IPS-20b (cell line): ENCODE measurements at regions not wholly inside any gene's neighbourhood (a gene's known extent, or its start where the extent isn't known, plus 50 kb on each side); places are given as distances from the start of the nearest gene placed in this dataset.

Experiments
- H3K27ac ChIP-seq: one replicate; pipeline ENCODE4 v1.5.1; 2013; ENCODE audit warnings: low read length
- H3K27me3 ChIP-seq: 2 replicates; pipeline ENCODE4 v1.6.1; 2013; ENCODE audit warnings: mild to moderate bottlenecking, low read length, inconsistent platforms; ENCODE audit not compliant: insufficient read depth
- H3K36me3 ChIP-seq: 2 replicates; pipeline ENCODE4 v1.6.1; 2013; ENCODE audit warnings: low read depth, mild to moderate bottlenecking, inconsistent platforms, low read length, moderate library complexity; ENCODE audit not compliant: insufficient read depth
- H3K4me1 ChIP-seq: 2 replicates; pipeline ENCODE4 v1.6.1; 2013; ENCODE audit warnings: mild to moderate bottlenecking, control low read depth, inconsistent platforms, low read length, moderate library complexity; ENCODE audit not compliant: insufficient read depth
- H3K4me3 ChIP-seq: 2 replicates; pipeline ENCODE4 v1.5.1; 2013; ENCODE audit warnings: mild to moderate bottlenecking, low read length, inconsistent platforms
- H3K9ac ChIP-seq: 2 replicates; pipeline ENCODE4 v1.6.1; 2013; ENCODE audit warnings: low read depth, mild to moderate bottlenecking, inconsistent platforms, low read length, moderate library complexity
- H3K9me3 ChIP-seq: 2 replicates; pipeline ENCODE4 v1.6.1; 2013; ENCODE audit warnings: mild to moderate bottlenecking, low read depth, low read length, inconsistent platforms; ENCODE audit not compliant: insufficient read depth

GRCh38 chr6:28732052-28732451 lies 191.7 kb downstream of the TRIM27 start:
- Histone ChIP-seq H3K36me3 (no peaks in the 10 kb centered on the region), H3K9me3 (no peaks in the 10 kb centered on the region), H3K27ac (no peak overlapping the region), H3K27me3 (peaks cover 96% of the 10 kb centered on the region), H3K9ac (no peak overlapping the region), H3K4me1 (no peaks in the 10 kb centered on the region), H3K4me3 (no peak overlapping the region)

- no peak overlapping the region for H3K27ac ChIP-seq
- no peaks in the 10 kb centered on the region; the same call in 1 of the 2 replicates for H3K4me1 ChIP-seq
- H3K4me3 ChIP-seq: no peak overlapping the region
- H3K9ac ChIP-seq: no peak overlapping the region
- no peaks in the 10 kb centered on the region for H3K9me3 ChIP-seq
- H3K36me3 ChIP-seq: no peaks in the 10 kb centered on the region
- peaks cover 99% of the 10 kb centered on the region for H3K27me3 ChIP-seq
These were observed 189.3 kb downstream of the TRIM27 start for GRCh38 chr6:28734443-28734959.

- peaks cover 98% of the 10 kb centered on the region for H3K27me3 ChIP-seq
- H3K36me3 ChIP-seq: no peaks in the 10 kb centered on the region
- peaks cover 2% of the 10 kb centered on the region; the same call in 1 of the 2 replicates for H3K4me1 ChIP-seq
- H3K9me3 ChIP-seq: no peaks in the 10 kb centered on the region
- peak overlapping the region; percentile 67 for H3K4me3 ChIP-seq
- H3K27ac ChIP-seq: no peak overlapping the region
- H3K9ac ChIP-seq: no peak overlapping the region
These were observed 187.7 kb downstream of the TRIM27 start for GRCh38 chr6:28736121-28736520.

- no peaks in the 10 kb centered on the region for H3K9me3 ChIP-seq
- 0 out of 2 replicates have a peak overlapping the region, but pooled peaks have one; percentile 12 for H3K9ac ChIP-seq
- no peak overlapping the region for H3K27ac ChIP-seq
- peaks cover 4% of the 10 kb centered on the region; the same call in 1 of the 2 replicates for H3K4me1 ChIP-seq
- peak overlapping the region; percentile 64 for H3K4me3 ChIP-seq
- H3K27me3 ChIP-seq: peaks cover 90% of the 10 kb centered on the region
- no peaks in the 10 kb centered on the region for H3K36me3 ChIP-seq
These were observed 185.9 kb downstream of the TRIM27 start for GRCh38 chr6:28737750-28738395.

- H3K27ac ChIP-seq: no peak overlapping the region
- peak overlapping the region; percentile 12; the same call in 1 of the 2 replicates for H3K9ac ChIP-seq
- H3K4me1 ChIP-seq: peaks cover 4% of the 10 kb centered on the region; the same call in 1 of the 2 replicates
- H3K9me3 ChIP-seq: no peaks in the 10 kb centered on the region
- no peaks in the 10 kb centered on the region for H3K36me3 ChIP-seq
- H3K4me3 ChIP-seq: peak overlapping the region; percentile 64
- H3K27me3 ChIP-seq: peaks cover 89% of the 10 kb centered on the region
These were observed 185.4 kb downstream of the TRIM27 start for GRCh38 chr6:28738396-28738765.

- Histone ChIP-seq H3K27me3 (peaks cover 88% of the 10 kb centered on the region), H3K27ac (no peak overlapping the region)
These were observed 182.4 kb downstream of the TRIM27 start for GRCh38 chr6:28741363-28741762.

GRCh38 chr6:28742668-28743270 lies 181.0 kb downstream of the TRIM27 start:
- Histone ChIP-seq H3K36me3 (no peaks in the 10 kb centered on the region), H3K4me1 (peaks cover 4% of the 10 kb centered on the region; the same call in 1 of the 2 replicates), H3K27me3 (peaks cover 88% of the 10 kb centered on the region), H3K9me3 (no peaks in the 10 kb centered on the region), H3K4me3 (peak overlapping the region; percentile 81), H3K27ac (no peak overlapping the region), H3K9ac (no peak overlapping the region; the same call in 1 of the 2 replicates)

More at GRCh38 chr6:28741363-28741762, 182.4 kb downstream of the TRIM27 start:
- Histone ChIP-seq H3K4me1 (peaks cover 4% of the 10 kb centered on the region; the same call in 1 of the 2 replicates), H3K4me3 (peak overlapping the region; percentile 39; the same call in 1 of the 2 replicates), H3K36me3 (no peaks in the 10 kb centered on the region), H3K9me3 (no peaks in the 10 kb centered on the region), H3K9ac (no peak overlapping the region)

- Histone ChIP-seq H3K36me3 (no peaks in the 10 kb centered on the region), H3K27me3 (peaks cover 88% of the 10 kb centered on the region), H3K4me3 (peak overlapping the region; percentile 81), H3K9ac (no peak overlapping the region; the same call in 1 of the 2 replicates), H3K4me1 (peaks cover 7% of the 10 kb centered on the region; the same call in 1 of the 2 replicates), H3K9me3 (no peaks in the 10 kb centered on the region), H3K27ac (no peak overlapping the region)
These were observed 180.5 kb downstream of the TRIM27 start for GRCh38 chr6:28743271-28743789.

- Histone ChIP-seq H3K27ac (no peak overlapping the region), H3K36me3 (no peaks in the 10 kb centered on the region), H3K4me1 (peaks cover 5% of the 10 kb centered on the region; the same call in 1 of the 2 replicates), H3K27me3 (peaks cover 57% of the 10 kb centered on the region), H3K4me3 (peak overlapping the region; percentile 77), H3K9me3 (peaks cover 6% of the 10 kb centered on the region; the same call in 1 of the 2 replicates), H3K9ac (peak overlapping the region; percentile 30; the same call in 1 of the 2 replicates)
These were observed 176.6 kb downstream of the TRIM27 start for GRCh38 chr6:28747083-28747630.

GRCh38 chr6:28747631-28748157 lies 176.1 kb downstream of the TRIM27 start:
- Histone ChIP-seq H3K9me3 (peaks cover 6% of the 10 kb centered on the region; the same call in 1 of the 2 replicates), H3K4me1 (peaks cover 5% of the 10 kb centered on the region; the same call in 1 of the 2 replicates), H3K27ac (no peak overlapping the region), H3K36me3 (no peaks in the 10 kb centered on the region), H3K9ac (peak overlapping the region; percentile 30; the same call in 1 of the 2 replicates), H3K27me3 (peaks cover 57% of the 10 kb centered on the region), H3K4me3 (peak overlapping the region; percentile 77)

- Histone ChIP-seq H3K4me1 (peaks cover 5% of the 10 kb centered on the region; the same call in 1 of the 2 replicates), H3K36me3 (no peaks in the 10 kb centered on the region), H3K9me3 (peaks cover 6% of the 10 kb centered on the region; the same call in 1 of the 2 replicates), H3K27ac (no peak overlapping the region), H3K27me3 (peaks cover 55% of the 10 kb centered on the region), H3K4me3 (peak overlapping the region; percentile 77), H3K9ac (no peak overlapping the region)
These were observed 175.6 kb downstream of the TRIM27 start for GRCh38 chr6:28748192-28748591.
